CD4-positive, alpha-beta T cell treated with Interleukin-17A for 4 hours (primary cell): ENCODE measurements at regions not wholly inside any gene's neighbourhood (a gene's known extent, or its start where the extent isn't known, plus 50 kb on each side); places are given as distances from the start of the nearest gene placed in this dataset.
"Not testable (repeated sequence)": the region's sequence is repeated elsewhere in the genome, so short reads cannot be mapped to it uniquely, and the experiment has no call there.

Experiments used
- DNase-seq: peaks from one replicate; pipeline ENCODE4 v3.0.0-alpha.2; 2020; ENCODE audit warnings: mixed read lengths

DNA sequence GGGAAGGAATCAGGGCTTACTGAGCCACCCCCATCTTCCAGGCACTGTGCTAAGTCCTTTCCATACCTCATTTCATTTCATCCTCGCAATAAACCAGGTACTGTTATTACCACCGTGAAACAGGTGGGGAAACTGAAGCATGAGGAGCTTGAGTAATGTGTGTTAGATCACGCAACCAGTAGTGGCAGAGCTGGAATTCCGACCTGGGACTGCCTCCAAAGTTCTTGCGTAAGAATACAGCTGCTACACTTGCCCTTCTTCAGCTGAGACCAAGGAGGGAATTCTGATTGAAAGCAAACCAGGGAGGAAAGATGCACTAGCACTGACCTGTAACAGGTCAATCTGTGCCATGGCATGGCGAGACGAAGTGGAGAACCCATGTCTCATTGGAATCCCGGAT is 113.4 kb upstream of the MSX2 start:
- DNase-seq: no peak

DNA sequence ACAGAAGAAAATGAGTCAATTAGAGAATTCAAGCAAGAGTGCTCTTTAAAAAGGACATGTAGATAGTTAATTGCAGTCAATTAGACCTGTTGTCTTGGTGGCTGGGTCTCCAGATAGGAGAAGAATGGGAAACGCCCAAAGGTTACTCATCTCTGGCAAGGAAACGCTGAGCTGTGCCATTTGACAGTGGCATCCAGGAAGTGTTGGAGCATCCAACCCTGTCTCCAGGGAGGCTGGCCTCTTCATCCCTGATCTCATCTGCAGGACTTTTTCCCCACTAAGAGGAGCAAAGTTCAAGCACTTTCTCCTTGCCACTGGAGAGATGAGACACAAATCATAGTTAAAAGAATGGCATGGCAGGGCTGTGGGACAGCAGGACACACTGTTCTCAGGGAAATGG is 111.7 kb upstream of the MSX2 start:
- DNase-seq: no peak

DNA sequence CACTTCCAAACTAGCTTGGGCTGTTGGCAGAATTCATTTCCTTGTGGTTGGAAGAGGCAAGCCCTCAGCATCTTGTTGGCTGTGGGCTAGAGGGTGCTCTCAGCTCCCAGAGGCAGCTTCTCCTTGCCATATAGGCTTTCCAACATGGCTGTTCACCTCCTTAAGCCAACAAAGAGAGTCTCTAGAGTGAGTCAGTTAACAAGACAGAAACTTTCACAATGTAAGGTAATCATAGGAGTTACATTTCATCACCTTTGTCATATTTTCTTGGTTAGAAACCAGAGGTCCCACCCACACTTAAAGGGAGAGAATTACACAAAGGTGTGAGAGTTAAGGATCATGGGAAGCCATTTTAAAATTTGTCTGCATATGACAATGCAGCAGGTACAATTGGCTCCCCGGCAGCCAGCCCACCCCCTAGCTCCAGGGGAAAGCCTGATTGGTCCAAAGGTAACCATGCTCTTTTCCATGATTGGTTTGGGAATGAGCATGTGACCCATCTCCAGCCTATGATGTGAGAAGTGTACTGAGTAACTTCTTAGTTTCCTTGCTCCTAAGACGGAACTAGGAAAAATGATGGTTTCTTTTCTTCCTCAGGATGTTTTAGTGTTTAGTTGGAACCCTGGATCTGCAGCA is 109.8 kb upstream of the MSX2 start:
- no peak for DNase-seq

DNA sequence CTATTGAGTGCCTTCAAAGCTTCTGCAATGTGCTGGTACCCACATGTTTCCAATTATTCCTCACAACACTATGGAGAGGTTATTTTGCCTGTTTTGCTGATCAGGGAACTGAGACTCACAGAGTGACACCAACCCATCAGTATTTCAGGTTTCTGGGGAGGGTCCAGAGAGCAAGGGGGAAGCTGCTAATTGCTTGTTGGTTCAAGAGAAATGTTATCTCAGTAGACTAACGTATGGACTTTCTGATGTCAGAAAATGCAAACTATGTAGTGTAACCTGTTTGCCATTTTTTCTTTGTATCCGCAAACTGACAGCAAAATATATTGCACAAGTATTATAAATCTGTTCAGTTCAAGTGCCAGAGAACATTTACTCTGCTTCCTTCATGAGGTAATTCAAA is 108.3 kb upstream of the MSX2 start:
- DNase-seq: no peak

DNA sequence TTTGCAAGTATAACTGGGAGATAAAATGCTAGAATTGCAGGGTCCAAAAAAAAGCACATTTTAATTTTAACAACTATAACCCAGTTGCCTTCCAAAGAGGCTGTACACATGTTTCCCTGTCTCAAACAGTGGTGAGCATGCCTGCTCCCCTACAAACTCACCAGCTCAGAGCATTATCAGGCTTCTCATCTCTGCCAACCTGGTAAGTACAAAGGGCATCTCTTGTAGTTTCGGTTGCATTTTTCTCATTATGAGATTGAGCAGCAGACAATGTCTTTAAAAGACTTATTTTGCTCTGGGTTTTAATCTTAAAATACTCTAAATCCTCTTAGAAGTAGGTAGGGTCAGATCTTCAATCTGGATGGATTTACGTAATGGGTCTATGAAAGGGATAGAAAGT is 107.1 kb upstream of the MSX2 start:
- no peak for DNase-seq

DNA sequence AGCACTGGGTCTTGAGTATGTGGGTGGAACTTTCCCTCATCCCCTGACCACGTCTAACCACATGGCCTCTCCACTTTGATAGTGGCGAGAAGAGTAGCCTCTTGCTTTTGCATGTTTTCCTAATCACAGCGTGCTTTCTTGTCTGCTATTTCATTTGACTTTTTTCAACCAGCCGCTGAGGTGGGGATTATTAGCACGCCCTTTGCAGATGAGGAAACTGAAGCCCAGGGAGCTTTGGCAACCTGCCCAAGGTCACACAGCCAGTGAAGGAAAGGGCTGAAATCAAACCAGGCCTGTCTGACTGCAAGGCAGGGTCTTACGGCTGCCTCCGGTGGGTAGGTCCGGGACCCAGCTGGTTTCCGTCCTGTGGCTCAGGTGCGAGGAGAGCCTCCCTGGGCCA is 106.5 kb upstream of the MSX2 start:
- no peak for DNase-seq

DNA sequence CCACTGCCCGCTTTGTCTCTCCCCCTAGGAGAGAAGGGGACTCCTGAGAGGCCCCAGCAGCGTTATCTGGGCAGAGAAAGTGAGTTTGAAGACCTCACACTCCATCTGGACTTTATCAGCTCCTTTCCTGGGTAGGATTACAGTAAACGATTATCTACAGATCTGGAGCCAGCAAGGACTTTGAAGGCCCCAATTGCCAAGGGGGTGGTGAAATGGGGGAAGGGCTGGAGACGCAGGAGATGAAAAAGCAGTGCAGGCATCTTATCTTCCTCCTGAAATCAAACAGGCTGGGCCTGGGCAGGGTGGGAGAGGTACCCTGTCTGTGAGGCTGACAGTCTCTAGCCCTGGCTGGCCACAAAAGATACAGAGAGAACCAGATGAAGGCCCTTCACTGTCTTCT is 105.8 kb upstream of the MSX2 start:
- no peak for DNase-seq

DNA sequence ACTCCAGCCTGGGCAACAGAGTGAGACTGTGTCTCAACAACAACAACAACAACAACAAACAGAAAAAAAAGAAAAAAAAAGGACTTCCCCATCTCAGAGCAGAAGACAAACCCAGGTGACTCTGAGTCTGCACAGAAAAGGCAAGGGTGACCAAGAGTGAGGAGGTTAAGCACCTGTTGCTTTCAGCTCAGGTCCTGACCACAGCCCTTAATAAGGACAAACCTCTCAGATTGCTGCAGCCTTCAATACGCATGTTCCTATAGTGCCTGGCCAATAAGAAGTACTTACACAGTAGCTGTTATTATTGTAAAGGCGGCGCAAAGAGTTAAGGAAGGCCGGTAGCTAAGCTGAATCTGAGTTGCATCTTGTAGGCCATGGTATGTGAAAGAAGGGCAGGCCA is 102.3 kb upstream of the MSX2 start:
- no peak for DNase-seq

DNA sequence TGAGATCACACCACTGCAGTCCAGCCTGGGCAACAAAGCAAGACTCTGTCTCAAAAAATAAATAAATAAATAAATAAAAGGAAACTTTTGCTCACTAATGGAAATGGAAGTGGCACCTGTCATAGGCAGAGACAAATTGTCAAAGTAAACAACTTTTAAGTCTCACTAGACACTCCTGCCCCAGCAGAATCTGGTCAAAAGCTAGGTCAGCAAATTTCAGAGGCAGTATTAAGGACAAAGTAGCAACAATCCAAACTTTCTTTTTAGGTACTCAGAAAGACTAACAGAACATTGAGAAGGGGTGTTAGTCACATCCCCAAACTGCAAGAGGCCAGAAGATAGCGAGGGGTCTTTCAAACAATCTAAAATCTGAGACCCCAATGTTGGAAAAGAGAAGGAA is 101.4 kb upstream of the MSX2 start:
- DNase-seq: no peak

DNA sequence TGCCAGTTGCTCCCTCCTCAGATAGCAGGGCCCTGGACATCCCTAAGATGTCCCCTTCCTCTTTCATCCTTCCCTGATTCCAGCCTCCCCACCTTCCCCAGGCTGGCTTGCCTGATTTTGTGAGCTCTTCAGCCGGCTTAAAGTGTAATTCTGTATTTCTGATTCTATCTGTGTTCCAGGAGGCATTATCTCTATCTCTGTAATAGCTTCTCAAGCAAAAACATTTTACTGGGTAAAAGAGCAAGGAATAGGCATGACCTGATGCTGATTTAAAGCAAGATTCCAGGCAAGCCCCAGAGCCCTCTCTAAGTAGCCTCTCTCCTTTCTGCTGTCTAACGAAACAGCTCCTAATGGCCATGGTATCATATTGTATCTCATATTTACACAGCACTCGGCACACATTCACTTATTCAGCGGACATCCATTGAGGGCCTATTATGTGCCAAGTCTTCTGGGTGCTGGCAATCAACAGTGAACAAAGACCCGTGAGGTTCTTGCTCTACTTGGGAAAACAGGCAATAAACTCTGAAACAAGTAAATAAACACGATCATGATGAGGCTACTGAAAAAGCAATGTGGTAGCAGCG is 100.9 kb upstream of the MSX2 start:
- DNase-seq: no peak

DNA sequence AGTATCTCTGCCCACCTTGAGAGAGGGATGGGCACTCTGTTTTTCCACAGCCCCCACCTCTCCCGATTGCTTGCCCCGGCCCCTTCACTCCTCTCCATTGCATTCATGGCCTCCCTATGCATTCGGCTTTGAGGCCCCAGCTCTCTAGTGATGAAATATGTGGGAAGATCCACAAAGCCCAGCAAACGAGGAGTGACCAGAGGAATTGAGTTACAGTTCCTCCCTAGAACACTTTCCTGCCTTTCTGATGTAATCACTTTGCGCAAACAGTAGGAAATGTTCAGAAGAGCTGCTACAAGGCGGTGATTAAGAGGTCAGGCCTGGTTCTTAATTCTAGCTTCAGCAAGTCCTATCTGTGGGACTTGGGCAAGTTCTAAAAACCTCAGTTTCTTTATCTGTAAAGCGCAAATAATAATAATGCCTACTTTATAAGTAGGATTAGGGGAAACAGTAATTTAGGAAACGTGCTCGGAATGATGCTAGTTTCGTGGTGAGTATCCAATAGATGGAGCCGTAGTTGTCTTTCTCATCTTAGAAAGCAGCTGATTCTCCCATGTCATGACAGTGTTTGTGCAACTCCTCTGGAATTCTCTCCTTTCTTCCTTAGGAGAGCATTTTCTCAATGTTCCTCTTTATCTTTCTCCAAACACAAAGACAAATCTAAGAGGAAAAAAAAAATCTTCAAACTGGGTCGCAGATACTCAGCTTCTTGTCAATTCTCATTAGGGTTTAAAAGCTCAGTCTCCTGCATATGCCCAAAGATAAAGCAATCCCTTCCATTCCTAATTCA is 99.5 kb upstream of the MSX2 start:
- no peak for DNase-seq

DNA sequence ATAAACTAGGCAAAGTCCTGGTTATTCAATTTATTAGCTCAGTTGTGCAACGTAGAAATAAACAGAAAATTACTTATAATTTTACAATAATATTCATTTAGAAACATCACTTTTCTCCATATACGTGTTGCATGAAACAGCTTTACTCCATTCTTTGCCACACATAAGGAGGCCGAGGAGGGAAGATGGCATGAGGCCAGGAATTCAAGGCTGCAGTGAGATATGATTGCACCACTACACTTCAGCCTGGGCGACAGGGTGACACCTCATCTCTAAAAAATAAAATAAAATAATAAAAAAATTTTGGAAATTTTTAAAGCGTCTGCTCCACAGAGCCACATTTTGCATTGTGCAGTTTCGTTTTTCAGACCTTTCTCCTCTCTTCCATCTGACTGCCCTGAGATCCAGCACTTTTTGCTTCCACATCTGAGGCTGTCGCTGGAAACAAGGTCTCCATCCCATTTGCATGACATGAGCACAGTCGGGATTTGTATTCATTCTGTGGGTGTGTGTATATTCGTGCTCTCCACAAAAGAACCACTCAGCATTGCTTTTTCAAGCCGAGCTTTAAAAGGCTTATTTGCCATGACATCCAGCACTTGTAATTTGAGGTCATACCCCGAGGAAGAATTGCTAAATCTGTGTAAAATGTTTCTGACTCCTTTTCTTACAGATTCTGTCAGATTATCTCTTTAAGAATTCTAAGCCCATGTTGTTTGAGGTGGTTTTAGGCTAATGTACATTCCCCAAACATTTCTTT is 98.6 kb upstream of the MSX2 start:
- DNase-seq: no peak

DNA sequence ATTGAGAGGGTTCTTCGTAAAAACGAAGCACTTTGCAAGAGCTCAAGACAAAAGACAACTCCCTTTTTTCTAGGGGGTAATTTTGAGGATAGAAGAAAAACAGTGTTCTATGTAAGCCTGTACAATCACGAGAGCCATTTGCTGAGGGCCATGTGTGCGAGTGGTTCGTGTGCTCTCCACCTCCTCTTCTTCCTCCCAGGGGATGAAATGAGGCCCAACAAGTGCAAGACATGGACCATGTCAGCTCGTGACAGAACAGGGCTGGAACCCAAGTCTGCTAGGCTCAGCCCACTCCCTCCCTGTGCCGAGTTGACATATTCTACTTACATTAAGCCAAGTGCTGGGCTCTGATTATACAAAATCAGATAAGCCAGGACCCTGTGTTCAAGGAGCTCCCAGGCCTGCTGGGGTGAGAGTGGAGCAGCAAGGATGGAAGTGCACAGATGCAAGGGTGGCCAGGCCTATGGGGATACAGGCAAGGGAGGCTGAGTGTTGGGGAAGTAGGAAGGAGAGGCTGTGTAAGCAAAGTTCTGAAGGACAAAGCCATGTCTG is 97.9 kb upstream of the MSX2 start:
- no peak for DNase-seq

DNA sequence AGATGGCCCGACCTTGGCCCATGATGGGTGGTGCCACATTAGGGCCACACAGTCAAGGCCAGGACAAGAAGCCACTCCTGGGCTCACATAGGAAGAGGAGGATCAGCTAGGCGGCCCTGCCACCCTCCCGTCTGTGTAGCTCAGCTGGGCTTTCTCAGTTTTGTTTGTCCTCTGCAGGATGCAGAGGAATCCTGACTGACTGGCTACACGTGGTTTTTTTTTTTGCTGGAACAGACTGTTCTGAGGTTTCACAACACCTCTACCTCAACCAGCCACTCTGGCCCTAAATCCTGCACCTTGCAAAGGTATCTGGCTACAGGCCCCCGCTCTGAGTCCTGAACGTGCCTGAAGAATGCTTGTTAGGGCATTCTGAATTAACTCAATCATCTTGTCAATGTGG is 88.3 kb upstream of the MSX2 start:
- DNase-seq: no peak

DNA sequence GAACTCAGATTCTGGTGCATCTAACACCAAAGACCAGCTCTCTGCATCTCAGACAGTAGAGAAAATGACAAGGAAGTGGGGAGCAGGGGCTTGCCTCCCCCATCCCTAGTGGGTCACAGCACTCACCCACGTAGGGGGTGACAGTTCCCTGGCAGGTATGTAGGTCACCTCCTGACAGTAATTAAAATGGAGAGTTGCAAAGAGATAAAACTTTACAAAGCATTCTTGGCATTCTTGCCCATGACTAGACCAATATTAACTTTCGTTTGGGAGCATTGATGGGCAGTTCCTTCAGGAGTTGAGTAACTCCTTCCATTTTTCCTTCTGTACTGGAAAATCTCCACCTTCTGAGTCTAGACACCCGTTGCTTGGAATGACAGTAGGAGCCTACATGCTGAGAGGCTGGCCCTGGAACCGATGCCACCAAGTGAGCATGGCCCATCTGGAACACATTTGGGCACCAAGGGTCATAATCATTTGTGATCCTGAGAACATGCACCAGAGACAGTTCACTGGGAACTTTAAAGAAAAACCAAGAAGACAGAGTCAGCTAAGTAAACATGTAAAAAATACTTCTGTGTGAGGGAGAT is 81.5 kb upstream of the MSX2 start:
- no peak for DNase-seq

DNA sequence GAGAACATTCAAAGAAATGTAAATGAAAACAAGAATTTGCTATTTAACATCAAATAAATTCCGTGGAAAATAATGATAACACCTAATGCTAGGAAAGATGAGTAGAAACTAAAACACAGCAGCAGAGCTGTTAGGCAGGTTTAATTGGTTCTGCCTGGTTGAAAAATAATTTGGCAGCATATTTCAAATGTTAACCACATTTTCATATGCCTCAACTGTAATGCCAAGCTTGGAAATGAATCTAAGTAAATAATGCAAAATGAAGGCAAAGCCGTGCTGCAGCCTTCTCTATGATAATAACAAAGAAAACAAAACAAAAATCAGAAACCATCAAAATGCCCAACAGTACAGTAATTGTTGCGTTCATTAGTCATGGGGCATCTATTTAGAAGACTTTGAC is 79.9 kb upstream of the MSX2 start:
- no peak for DNase-seq

DNA sequence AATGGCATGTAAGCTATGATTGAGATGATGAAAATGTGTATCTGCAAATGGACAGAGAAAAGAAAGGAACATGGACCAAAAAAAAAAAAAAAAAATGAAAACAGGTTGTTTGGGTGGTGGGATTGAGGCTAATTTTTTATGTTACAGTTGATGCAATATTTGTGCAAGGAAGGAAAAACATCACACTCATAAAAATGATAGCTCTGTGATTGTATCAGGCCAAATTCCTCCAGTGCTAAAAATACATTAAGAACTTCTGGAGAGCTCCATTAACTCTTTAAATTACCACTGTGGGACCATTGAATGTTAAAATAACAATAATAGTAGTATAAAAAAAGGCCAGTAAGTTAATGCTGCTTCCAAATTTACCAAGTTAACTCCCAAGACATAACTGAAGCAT is 79.5 kb upstream of the MSX2 start:
- no peak for DNase-seq

DNA sequence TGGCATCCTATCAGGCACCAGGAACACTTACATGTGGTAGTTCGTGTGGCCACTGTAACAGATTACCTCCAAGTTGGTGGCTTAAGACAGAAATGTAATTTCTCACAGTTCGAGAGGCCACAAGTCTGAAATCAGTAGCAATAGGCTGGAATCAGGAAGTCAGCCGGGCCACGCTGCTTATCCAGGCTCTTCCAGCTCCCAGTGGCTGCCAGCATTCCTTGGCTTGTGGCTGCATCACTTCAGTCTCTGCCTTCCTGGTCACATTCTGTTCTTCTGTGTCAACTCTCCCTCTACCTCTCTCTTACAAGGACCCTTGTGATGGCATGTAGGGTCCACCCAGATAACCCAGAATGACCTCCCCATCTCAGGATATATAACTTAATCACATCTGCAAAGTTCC is 78.7 kb upstream of the MSX2 start:
- DNase-seq: no peak

DNA sequence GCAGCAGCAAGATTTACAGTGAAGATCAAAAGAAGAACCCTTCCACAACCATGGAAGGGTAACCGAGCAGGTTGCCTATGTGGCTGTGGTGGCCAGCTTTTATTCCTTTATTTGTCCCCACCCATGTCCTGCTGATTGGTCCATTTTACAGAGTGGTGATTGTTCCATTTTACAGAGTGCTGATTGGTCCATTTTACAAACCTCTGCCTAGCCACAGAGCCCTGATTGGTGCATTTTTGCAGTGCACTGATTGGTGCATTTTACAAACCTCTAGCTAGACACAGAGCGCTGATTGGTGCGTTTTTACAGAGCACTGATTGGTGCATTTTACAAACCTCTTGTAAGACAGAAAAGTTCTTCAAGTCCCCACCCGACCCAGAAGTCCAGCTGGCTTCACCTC is 75.8 kb upstream of the MSX2 start:
- not testable (repeated sequence) for DNase-seq

DNA sequence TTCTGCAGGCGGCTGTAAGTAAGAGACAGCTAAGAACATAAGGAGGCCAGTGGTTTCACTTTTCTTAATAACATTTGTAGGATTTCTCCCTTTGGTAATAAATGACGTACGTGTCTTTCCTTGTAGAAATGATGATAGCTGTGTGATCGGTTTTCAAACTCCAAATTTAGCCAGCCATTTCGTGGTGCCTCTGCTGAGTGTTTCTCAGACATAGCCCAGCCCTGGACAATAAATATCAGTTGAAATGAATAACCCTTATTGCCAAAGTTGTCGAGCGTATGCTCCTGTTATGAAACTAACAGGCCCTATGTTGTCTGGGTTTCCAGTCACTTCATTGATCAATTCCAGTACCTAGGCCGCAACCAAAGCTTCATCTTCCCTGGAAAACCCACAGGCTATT is 75.0 kb upstream of the MSX2 start:
- DNase-seq: no peak

DNA sequence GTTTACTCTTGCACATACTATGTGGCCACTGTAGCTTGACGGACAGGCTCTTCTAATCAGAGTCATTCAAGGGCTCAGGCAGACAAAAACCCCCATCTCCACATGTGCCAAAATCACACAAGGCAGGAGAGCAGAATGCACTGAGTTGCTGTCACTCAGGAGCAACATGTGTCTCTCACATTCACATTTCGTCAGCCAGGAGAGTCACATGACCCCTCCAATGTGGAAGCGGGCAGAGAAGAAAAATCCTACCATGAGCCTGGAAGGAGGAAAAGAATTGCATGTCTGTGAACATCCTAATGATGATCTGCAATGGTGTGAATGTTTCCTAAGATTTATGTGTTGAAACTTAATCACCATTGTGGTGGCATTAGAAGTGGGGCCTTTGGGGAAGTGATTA is 69.9 kb upstream of the MSX2 start:
- DNase-seq: no peak

DNA sequence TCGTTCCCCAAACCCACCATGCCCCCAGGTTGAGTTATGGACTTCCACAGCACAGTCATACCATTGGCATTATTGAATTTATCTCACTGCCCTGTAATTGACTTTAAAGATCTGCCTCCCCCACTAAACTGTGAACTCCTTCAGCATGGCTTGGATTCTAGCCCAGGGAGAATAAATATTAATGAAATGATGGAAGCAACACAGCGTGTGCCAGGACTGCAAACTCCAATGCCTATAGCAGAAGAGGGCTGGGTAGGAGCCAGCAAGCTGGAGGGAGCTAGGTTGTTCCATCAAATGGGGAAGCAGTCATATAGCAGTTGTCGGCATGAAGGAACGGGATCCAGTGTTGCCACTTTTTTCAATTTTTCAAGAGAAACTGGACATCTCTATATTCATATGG is 69.0 kb upstream of the MSX2 start:
- DNase-seq: no peak

DNA sequence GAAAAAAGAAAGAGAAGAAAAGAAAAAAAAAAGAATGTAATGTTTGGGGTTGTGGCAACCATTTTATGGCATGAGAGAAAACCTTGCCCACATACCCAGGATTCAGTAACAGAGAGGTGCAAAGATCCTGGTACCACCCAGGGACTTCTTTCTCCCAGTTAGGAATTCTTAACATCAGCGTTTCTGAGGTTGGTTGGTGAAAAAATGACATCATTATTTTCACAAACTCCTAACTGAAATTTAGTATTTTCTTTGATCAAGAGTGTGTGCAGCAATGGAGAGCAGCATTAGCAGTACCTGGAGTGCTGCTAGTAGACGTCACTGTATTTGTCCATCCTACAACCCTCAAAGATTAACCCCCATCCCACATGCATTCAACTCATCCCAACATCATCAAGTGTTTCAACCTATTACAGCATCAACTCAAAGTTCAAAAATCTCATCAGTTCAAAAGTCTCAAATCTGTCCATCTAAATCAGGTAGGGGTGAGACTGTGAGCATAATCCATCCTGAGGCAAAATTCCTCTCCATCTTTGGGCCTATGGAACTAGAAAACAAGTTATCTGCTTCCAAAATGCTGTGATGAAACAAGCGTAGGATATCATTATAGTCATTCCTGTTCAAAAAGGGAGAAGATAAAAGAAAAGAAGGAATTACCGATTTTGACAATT is 60.1 kb upstream of the MSX2 start:
- no peak for DNase-seq
